C4-2B (cell line): ENCODE measurements at regions not wholly inside any gene's neighbourhood (a gene's known extent, or its start where the extent isn't known, plus 50 kb on each side); places are given as distances from the start of the nearest gene placed in this dataset.

Experiments
- ZFX ChIP-seq: fragments of 450-650 bp; IDR thresholded peaks from 2 replicates; pipeline ENCODE4 v1.6.1; 2017
- TF ChIP-seq, protein P1 (sequence below): fragments of 450-650 bp; conservative IDR thresholded peaks from 2 replicates; pipeline ENCODE4 v1.5.1; 2017; ENCODE audit warnings: mild to moderate bottlenecking

DNA sequence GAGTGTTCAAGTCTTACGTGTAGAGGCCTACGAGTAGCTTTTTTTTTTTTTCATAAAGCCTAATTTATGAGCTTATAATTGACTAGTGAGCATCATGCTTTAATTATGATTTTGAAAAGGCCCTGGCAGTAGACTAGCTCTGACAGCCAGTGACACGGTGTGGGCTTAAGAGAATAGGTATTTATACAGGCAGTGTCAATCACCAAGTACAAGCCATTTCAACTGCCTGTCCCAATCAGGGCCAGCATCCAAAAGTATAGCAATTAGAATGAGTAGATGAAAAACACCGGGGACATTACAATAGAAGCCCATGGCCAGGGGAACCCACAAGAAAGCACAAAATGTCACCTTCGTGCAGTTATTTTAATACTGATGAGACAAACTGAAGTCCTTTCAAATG lies 552.8 kb downstream of the CAAP1 start:
- TF ChIP-seq, protein P1, sequence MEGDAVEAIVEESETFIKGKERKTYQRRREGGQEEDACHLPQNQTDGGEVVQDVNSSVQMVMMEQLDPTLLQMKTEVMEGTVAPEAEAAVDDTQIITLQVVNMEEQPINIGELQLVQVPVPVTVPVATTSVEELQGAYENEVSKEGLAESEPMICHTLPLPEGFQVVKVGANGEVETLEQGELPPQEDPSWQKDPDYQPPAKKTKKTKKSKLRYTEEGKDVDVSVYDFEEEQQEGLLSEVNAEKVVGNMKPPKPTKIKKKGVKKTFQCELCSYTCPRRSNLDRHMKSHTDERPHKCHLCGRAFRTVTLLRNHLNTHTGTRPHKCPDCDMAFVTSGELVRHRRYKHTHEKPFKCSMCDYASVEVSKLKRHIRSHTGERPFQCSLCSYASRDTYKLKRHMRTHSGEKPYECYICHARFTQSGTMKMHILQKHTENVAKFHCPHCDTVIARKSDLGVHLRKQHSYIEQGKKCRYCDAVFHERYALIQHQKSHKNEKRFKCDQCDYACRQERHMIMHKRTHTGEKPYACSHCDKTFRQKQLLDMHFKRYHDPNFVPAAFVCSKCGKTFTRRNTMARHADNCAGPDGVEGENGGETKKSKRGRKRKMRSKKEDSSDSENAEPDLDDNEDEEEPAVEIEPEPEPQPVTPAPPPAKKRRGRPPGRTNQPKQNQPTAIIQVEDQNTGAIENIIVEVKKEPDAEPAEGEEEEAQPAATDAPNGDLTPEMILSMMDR, result no peak
- no peak for TF ChIP-seq ZFX
